ENCODE measurements at regions not wholly inside any gene's neighbourhood (a gene's known extent, or its start where the extent isn't known, plus 50 kb on each side); places are given as distances from the start of the nearest gene placed in this dataset.

GRCh38 chr15:93826293-93826692, 405.1 kb upstream of the MCTP2 start:
- no peak for TF ChIP-seq CTCF (conservative IDR thresholded peaks at IDR 0.05; ENCODE audit: low read length)
- TF ChIP-seq EZH2phosphoT487 (IDR thresholded peaks at IDR 0.05; ENCODE audit: borderline replicate concordance), result no peak

Data from Loucy (cell line).